ENCODE measurements at regions not wholly inside any gene's neighbourhood (a gene's known extent, or its start where the extent isn't known, plus 50 kb on each side); places are given as distances from the start of the nearest gene placed in this dataset.

DNA sequence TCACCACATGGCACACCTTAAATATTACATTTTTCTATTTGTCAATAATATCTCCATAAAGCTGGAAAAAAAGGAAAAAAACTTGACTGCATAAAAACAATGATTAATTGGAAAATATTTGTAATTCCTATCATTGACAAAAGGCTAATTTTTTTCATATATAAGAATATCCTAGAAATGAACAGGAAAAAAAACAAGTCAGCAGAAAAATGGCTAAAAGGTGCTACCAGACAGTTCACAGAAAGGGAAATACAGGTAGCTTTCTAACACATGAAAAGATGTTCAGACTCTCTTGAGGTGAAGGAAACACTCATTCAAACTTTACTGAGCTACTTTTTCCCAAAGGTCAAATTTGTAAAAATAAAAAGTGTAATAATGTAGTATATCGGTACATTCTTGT lies 104.1 kb upstream of the SCAF8 start:
- TF ChIP-seq, protein P1, sequence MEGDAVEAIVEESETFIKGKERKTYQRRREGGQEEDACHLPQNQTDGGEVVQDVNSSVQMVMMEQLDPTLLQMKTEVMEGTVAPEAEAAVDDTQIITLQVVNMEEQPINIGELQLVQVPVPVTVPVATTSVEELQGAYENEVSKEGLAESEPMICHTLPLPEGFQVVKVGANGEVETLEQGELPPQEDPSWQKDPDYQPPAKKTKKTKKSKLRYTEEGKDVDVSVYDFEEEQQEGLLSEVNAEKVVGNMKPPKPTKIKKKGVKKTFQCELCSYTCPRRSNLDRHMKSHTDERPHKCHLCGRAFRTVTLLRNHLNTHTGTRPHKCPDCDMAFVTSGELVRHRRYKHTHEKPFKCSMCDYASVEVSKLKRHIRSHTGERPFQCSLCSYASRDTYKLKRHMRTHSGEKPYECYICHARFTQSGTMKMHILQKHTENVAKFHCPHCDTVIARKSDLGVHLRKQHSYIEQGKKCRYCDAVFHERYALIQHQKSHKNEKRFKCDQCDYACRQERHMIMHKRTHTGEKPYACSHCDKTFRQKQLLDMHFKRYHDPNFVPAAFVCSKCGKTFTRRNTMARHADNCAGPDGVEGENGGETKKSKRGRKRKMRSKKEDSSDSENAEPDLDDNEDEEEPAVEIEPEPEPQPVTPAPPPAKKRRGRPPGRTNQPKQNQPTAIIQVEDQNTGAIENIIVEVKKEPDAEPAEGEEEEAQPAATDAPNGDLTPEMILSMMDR (IDR thresholded peaks at IDR 0.05; ENCODE audit: insufficient read depth, low read length, poor library complexity, severe bottlenecking): no peak
- TF ChIP-seq EZH2phosphoT487 (conservative IDR thresholded peaks at IDR 0.05; ENCODE audit: low read length): no peak
